Gastrocnemius medialis (tissue), 4 donors: ENCODE measurements at regions not wholly inside any gene's neighbourhood (a gene's known extent, or its start where the extent isn't known, plus 50 kb on each side); places are given as distances from the start of the nearest gene placed in this dataset.
"Not testable (repeated sequence)": the region's sequence is repeated elsewhere in the genome, so short reads cannot be mapped to it uniquely, and the experiment has no call there.

Source experiments
- ATAC-seq, 2 donors: fragments of 150-250 bp; one replicate each; pipeline ENCODE4 v1.9.1; 2016
- DNase-seq, 2 donors: peaks; one replicate each; pipeline ENCODE4 v3.0.0-alpha.2; 2019
- H3K27ac ChIP-seq, 4 donors: fragments of 200-600 bp; sonication (generic); 1 replicate in 1 of 4; 2 replicates in 3 of 4; pipeline ENCODE4 v1.5.1; 2016 to 2018; ENCODE audit warnings: mild to moderate bottlenecking in 2 of 4, moderate library complexity in 1 of 4
- H3K27me3 ChIP-seq, 3 donors: fragments of 200-600 bp; sonication (generic) in 2 of 3; 1 replicate in 1 of 3; 2 replicates in 2 of 3; pipeline versions ENCODE4 v1.5.1 to v1.6.0; 2016 to 2019; ENCODE audit warnings: mild to moderate bottlenecking in 1 of 3, moderate library complexity in 1 of 3
- H3K36me3 ChIP-seq, 2 donors: fragments of 200-600 bp; sonication (generic) in 1 of 2; one replicate each; pipeline ENCODE4 v1.5.1; 2017 to 2018
- H3K4me1 ChIP-seq, 2 donors: fragments of 200-600 bp; sonication (generic) in 1 of 2; one replicate each; pipeline ENCODE4 v1.5.1; 2016 to 2017; ENCODE audit warnings: mild to moderate bottlenecking in 2 of 2
- H3K4me3 ChIP-seq, 4 donors: fragments of 200-600 bp; sonication (generic) in 3 of 4; 1 replicate in 1 of 4; 2 replicates in 3 of 4; pipeline ENCODE4 v1.5.1; 2016 to 2019; ENCODE audit warnings: mild to moderate bottlenecking in 2 of 4
- H3K9me3 ChIP-seq, 3 donors: fragments of 200-600 bp; sonication (generic) in 2 of 3; 1 replicate in 1 of 3; 2 replicates in 2 of 3; pipeline ENCODE4 v1.5.1; 2016 to 2019
- CTCF ChIP-seq, 5 experiments: fragments of 450-650 bp in 3 of 5; fragments of 200-600 bp in 2 of 5; sonication (generic) in 2 of 5; IDR thresholded peaks in 4 of 5; conservative IDR thresholded peaks in 1 of 5; 1 replicate in 4 of 5; 2 replicates in 1 of 5; pipeline ENCODE4 v1.5.1; 2016 to 2019; ENCODE audit warnings: antibody characterized with exemption in 5 of 5, mild to moderate bottlenecking in 3 of 5, moderate library complexity in 3 of 5
- POLR2A ChIP-seq, 2 donors: fragments of 450-650 bp; IDR thresholded peaks; one replicate each; pipeline ENCODE4 v1.6.1; 2017; ENCODE audit warnings: antibody characterized with exemption in 2 of 2, mild to moderate bottlenecking in 2 of 2, moderate library complexity in 2 of 2
- in situ Hi-C, 4 donors: fragments of 200-750 bp; cut with MboI; loops; one replicate each; pipeline versions ENCODE4 v1.15.0 to v1.8.0; 2017; ENCODE audit warnings: low sequenced_read_pairs in 4 of 4
- intact Hi-C: fragments of 100-400 bp; cut with DNase I; formaldehyde crosslinking; loops from one replicate; pipeline ENCODE4 v1.15.1; 2023; ENCODE audit warnings: low total_unique reads

GRCh38 chr6:106787327-106788196, 158.2 kb downstream of the QRSL1 start:
- TF ChIP-seq CTCF (IDR thresholded peaks at IDR 0.05 in 4 of 5, conservative IDR thresholded peaks at IDR 0.05 in 1 of 5) (no peak), POLR2A (IDR thresholded peaks at IDR 0.05) (no peak)
- no peak overlapping the region for H3K27ac ChIP-seq
- H3K9me3 ChIP-seq: no peaks in the 10 kb centered on the region
- no peak overlapping the region for H3K4me3 ChIP-seq
- H3K4me1 ChIP-seq: peaks cover 0 to 6% of the 10 kb centered on the region in 2 donors
- H3K36me3 ChIP-seq: no peaks in the 10 kb centered on the region
- in situ Hi-C loops: no loop called here
- intact Hi-C loops: no loop called here
- ATAC-seq: no peak
- H3K27me3 ChIP-seq: no peaks in the 10 kb centered on the region
- no peak for DNase-seq

- in situ Hi-C loops: no loop called here
- no peak overlapping the region for H3K27ac ChIP-seq
- H3K27me3 ChIP-seq: no peaks in the 10 kb centered on the region
- TF ChIP-seq POLR2A (IDR thresholded peaks at IDR 0.05) (no peak), CTCF (IDR thresholded peaks at IDR 0.05 in 4 of 5, conservative IDR thresholded peaks at IDR 0.05 in 1 of 5) (no peak)
- ATAC-seq (no peak), DNase-seq (no peak)
- H3K9me3 ChIP-seq: no peaks in the 10 kb centered on the region
- intact Hi-C loops: no loop called here
- no peak overlapping the region for H3K4me3 ChIP-seq
- H3K4me1 ChIP-seq: no peaks in the 10 kb centered on the region
- H3K36me3 ChIP-seq: no peaks in the 10 kb centered on the region
Measured at GRCh38 chr6:106785298-106785697, 155.9 kb downstream of the QRSL1 start.

DNA sequence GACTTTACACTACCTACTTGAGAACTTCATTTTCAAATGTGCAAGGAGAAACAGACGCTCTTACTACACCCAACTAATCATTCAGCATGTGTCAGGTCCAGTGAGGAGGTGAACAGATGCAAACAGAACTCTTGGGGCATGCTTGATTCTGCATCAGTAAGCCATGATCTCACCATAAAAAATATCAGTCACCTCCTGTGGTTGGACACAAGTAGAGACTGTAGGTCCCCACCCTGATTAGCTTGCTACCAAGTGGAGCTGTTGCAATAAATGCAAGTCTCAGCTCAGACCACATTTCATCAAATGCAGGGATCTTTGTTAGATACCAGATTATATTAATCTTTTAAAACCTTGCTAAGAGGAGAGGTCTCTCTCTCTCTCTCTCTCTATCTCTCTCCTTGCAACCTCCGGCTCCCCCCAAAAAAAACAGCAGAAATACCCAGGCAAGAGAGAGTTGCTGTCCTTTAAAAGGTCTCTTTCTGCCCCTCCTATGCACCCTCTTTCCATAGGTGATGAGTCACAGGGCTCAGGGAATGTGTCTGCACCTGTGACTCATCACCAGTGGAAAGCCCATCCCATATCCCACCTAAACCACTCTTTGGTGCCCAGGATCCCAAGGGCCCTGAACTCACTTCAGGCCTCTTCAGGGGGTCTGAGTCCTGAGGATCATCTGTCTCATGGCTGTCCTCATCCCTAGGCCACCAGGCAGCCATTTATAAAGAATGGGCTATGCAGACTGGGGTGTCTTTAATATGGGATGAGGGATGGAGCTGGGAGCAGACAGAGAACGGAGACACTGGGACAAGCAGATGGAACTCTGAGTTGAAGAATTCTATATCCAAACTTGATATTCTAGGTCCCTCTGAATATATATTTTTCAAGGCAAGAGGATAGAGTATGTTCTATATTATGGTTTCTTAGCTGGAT, 154.5 kb downstream of the QRSL1 start:
- Histone ChIP-seq H3K27ac (no peak overlapping the region), H3K36me3 (no peaks in the 10 kb centered on the region), H3K9me3 (no peaks in the 10 kb centered on the region), H3K4me3 (no peak overlapping the region), H3K27me3 (no peaks in the 10 kb centered on the region), H3K4me1 (no peaks in the 10 kb centered on the region)
- in situ Hi-C loops (no loop called here), intact Hi-C loops (no loop called here)
- no peak for ATAC-seq
- no peak for DNase-seq
- TF ChIP-seq CTCF (IDR thresholded peaks at IDR 0.05 in 4 of 5, conservative IDR thresholded peaks at IDR 0.05 in 1 of 5) (no peak), POLR2A (IDR thresholded peaks at IDR 0.05) (no peak)

GRCh38 chr6:106782536-106783285, 153.3 kb downstream of the QRSL1 start:
- intact Hi-C loops: no loop called here
- DNase-seq (no peak), ATAC-seq (no peak)

DNA sequence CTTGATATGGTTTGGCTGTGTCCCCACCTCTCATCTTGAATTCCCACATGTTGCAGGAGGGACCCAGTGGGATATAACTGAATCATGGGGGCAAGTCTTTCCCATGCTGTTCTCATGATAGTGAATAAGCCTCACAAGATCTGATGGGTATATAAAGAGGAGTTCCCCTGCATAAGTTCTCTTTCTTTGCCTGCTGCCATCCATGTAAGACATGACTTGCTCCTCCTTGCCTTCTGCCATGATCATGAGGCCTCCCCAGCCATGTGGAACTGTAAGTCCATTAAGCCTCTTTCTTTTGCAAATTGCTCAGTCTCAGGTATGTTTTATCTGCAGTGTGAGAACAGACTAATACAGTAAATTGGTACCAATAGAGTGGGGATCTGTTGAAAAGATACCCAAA, 150.2 kb downstream of the QRSL1 start:
- ATAC-seq, H3K27me3 ChIP-seq, in situ Hi-C loops, H3K4me1 ChIP-seq, intact Hi-C loops, H3K9me3 ChIP-seq, H3K27ac ChIP-seq, H3K4me3 ChIP-seq, DNase-seq, H3K36me3 ChIP-seq: not testable (repeated sequence)

More at GRCh38 chr6:106782536-106783285, 153.3 kb downstream of the QRSL1 start:
- TF ChIP-seq POLR2A (IDR thresholded peaks at IDR 0.05): no peak
- TF ChIP-seq CTCF (IDR thresholded peaks at IDR 0.05 in 4 of 5, conservative IDR thresholded peaks at IDR 0.05 in 1 of 5): no peak
- Histone ChIP-seq H3K27me3 (no peaks in the 10 kb centered on the region), H3K4me1 (no peaks in the 10 kb centered on the region), H3K9me3 (no peaks in the 10 kb centered on the region), H3K4me3 (no peak overlapping the region), H3K27ac (no peak overlapping the region), H3K36me3 (no peaks in the 10 kb centered on the region)
- in situ Hi-C loops: no loop called here
